Kidney epithelial cell (primary cell): ENCODE measurements at regions not wholly inside any gene's neighbourhood (a gene's known extent, or its start where the extent isn't known, plus 50 kb on each side); places are given as distances from the start of the nearest gene placed in this dataset.

Experiments used
- DNase-seq: peaks from one replicate; pipeline ENCODE4 v3.0.0-alpha.2; 2010; ENCODE audit warnings: low read depth
- H3K27me3 ChIP-seq: 2 replicates; pipeline ENCODE4 v1.6.0; 2011; ENCODE audit warnings: low read length; ENCODE audit not compliant: control insufficient read depth, insufficient read depth
- H3K36me3 ChIP-seq: 2 replicates; pipeline ENCODE4 v1.5.1; 2011; ENCODE audit warnings: low read length; ENCODE audit not compliant: control insufficient read depth, insufficient read depth
- H3K4me3 ChIP-seq: 2 replicates; pipeline ENCODE4 v1.5.1; 2011; ENCODE audit warnings: low read depth, mild to moderate bottlenecking, control low read depth, low read length
- TF ChIP-seq, protein P1 (sequence below): IDR thresholded peaks from 2 replicates; pipeline ENCODE4 v1.5.1; 2011; ENCODE audit warnings: mild to moderate bottlenecking, moderate library complexity, low read length, control low read depth, inconsistent platforms; ENCODE audit not compliant: insufficient read depth, poor library complexity, severe bottlenecking

DNA sequence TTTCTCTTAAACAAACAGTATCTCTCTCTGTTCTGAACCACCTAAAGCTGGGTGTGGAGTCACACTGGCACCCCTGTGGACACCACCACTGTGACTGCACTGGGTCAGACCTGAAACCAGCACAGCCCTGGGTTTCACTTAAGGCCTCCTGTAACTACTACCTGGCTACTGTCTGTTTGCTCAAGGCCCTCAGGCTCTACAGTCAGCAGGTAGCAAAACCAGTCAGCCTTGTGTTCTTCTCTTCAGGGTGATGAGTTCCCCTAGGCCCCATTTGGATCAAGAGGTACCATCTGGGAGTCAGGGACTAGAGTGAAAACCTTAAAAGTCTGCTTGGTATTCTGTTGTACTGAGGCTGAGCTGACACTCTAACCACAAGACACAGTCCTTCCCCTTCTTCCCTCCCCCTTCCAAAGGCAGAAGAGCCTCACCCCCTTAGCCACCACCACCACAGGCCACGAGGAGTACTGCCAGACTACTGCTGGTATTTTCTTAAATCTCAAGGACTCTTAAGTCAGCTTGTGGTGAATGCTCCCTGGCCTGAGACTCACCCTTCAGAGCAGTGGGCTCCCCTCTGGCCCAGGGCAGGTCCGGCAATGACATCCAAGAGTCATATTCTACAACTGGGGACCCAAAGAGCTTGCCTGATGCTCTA lies 153.2 kb upstream of the MON1B start:
- TF ChIP-seq, protein P1, sequence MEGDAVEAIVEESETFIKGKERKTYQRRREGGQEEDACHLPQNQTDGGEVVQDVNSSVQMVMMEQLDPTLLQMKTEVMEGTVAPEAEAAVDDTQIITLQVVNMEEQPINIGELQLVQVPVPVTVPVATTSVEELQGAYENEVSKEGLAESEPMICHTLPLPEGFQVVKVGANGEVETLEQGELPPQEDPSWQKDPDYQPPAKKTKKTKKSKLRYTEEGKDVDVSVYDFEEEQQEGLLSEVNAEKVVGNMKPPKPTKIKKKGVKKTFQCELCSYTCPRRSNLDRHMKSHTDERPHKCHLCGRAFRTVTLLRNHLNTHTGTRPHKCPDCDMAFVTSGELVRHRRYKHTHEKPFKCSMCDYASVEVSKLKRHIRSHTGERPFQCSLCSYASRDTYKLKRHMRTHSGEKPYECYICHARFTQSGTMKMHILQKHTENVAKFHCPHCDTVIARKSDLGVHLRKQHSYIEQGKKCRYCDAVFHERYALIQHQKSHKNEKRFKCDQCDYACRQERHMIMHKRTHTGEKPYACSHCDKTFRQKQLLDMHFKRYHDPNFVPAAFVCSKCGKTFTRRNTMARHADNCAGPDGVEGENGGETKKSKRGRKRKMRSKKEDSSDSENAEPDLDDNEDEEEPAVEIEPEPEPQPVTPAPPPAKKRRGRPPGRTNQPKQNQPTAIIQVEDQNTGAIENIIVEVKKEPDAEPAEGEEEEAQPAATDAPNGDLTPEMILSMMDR = no peak
- no peak for DNase-seq
- H3K27me3 ChIP-seq = no peaks in the 10 kb centered on the region
- H3K36me3 ChIP-seq = no peaks in the 10 kb centered on the region
- H3K4me3 ChIP-seq = no peak overlapping the region

DNA sequence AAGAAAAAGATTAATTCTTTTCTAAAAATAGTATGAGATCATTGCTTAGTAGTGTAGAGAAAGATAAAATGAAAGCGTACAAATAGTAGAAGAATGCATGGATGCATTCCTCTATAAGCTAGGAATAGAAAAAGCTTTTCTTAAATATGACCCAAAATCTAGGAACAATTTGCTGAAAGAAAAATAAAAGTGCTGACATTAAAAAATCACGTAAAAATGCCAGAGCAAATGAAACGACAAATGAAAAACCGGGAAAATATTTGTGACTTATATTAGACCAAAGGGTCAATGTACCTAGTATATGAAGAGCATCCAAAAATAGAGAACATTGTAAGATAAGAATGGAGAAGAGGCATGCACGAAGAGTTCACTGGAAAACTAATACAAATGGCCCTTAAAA lies 149.5 kb upstream of the MON1B start:
- DNase-seq = no peak
- TF ChIP-seq, protein P1 = no peak
- no peaks in the 10 kb centered on the region for H3K36me3 ChIP-seq
- H3K27me3 ChIP-seq = no peaks in the 10 kb centered on the region
- H3K4me3 ChIP-seq = no peak overlapping the region

DNA sequence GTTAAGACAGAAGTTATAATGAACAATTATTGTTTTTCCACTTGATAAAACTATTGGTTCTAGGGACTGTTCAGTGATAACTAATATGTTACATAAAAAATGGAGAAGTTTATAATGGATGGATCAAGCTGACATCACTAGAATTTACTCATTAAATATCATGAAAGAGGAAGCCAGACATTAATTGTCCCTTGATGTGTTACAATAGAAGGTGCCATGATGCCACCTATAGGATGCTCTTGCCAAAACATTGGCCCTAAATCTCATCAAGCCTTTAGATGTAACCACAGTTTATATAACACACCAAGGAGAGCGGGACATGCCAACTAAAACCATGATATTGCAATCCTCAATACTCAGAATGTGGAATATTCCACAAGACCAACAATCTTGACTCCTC lies 147.9 kb upstream of the MON1B start:
- TF ChIP-seq, protein P1 = peak; percentile 53
- Histone ChIP-seq H3K27me3 (no peaks in the 10 kb centered on the region), H3K36me3 (no peaks in the 10 kb centered on the region), H3K4me3 (no peak overlapping the region)
- no peak for DNase-seq

DNA sequence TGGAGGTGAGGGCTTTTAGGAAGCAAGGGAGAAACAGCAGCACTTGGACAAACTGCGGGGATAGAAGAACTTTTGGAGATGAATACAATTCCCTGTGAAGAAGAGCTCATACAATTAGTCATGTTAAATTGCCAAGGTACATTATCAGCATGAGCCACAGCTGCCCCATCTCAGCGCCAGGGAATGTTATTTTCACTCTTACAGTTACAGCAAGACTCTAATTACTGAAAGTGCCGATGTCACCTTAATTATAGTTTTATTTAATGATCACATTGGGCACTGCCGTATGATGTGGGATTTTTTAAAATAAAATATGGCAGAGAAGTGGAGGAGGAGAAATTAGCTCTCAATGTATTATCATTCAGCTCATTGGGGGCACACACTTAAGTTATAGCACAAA lies 144.8 kb upstream of the MON1B start:
- Histone ChIP-seq H3K36me3 (no peaks in the 10 kb centered on the region), H3K27me3 (no peaks in the 10 kb centered on the region), H3K4me3 (no peak overlapping the region)
- no peak for DNase-seq
- TF ChIP-seq, protein P1 = no peak

DNA sequence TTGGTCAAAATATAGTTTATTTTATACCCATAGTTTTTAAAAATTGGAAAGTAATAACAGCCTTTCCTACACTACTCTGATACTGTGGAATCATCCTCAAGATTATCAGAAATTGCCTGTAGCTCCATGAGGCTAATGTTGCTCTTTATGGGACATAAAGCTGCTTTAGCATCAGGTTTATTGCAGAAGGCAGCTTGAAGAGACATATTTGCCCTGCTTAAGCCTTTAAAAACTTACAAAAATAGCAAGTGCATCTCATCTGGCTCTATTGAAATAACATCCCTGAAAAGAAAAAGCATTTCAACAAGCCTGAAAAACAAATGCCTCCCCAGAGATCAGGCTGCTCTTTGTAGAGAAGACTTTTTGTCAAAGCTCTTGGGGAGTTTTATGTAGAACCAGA lies 142.9 kb upstream of the MON1B start:
- no peaks in the 10 kb centered on the region for H3K27me3 ChIP-seq

More for the DNA sequence above, 142.9 kb upstream of the MON1B start:
- TF ChIP-seq, protein P1 = no peak
- DNase-seq = no peak
- Histone ChIP-seq H3K36me3 (no peaks in the 10 kb centered on the region), H3K4me3 (no peak overlapping the region)
